IPS-15b (cell line): ENCODE measurements at regions not wholly inside any gene's neighbourhood (a gene's known extent, or its start where the extent isn't known, plus 50 kb on each side); places are given as distances from the start of the nearest gene placed in this dataset.
"Not testable (repeated sequence)": the region's sequence is repeated elsewhere in the genome, so short reads cannot be mapped to it uniquely, and the experiment has no call there.

Experiments
- H3K27me3 ChIP-seq: one replicate; pipeline ENCODE4 v1.6.1; 2013; ENCODE audit warnings: low read length; ENCODE audit not compliant: control insufficient read depth, insufficient read depth
- H3K36me3 ChIP-seq: one replicate; pipeline ENCODE4 v1.6.1; 2013; ENCODE audit warnings: low read length; ENCODE audit not compliant: control insufficient read depth, insufficient read depth
- H3K4me1 ChIP-seq: one replicate; pipeline ENCODE4 v1.6.1; 2013; ENCODE audit warnings: mild to moderate bottlenecking, low read length; ENCODE audit not compliant: control insufficient read depth, insufficient read depth
- H3K4me3 ChIP-seq: one replicate; pipeline ENCODE4 v1.5.1; 2013; ENCODE audit warnings: low read depth, low read length
- H3K9ac ChIP-seq: one replicate; pipeline ENCODE4 v1.6.1; 2013; ENCODE audit warnings: low read depth, mild to moderate bottlenecking, low read length
- H3K9me3 ChIP-seq: one replicate; pipeline ENCODE4 v1.6.1; 2013; ENCODE audit warnings: mild to moderate bottlenecking, low read length; ENCODE audit not compliant: control insufficient read depth, insufficient read depth

DNA sequence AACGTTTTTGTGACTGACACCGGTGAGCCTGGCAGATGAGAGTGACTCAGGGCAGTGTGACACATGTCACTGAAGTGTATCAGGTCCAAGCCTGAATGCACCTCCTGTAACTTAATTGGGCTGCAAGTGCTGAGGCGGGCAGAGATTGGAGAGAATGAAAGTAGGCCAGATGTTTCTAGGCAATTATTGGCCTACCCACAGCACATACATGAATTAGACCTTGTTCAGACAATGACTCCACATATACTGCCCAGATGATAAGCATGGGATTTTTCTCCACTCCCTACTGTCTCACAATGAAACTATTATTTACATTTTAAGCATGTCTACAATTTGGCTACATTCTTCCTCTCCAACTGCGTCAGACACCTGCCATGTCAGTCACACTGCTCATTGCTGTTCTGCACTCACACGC lies 187.3 kb upstream of the ZNF385D start:
- H3K36me3 ChIP-seq = no peaks in the 10 kb centered on the region
- no peak overlapping the region for H3K4me3 ChIP-seq
- H3K9ac ChIP-seq = no peak overlapping the region
- H3K4me1 ChIP-seq = no peaks in the 10 kb centered on the region
- no peaks in the 10 kb centered on the region for H3K27me3 ChIP-seq
- no peaks in the 10 kb centered on the region for H3K9me3 ChIP-seq

DNA sequence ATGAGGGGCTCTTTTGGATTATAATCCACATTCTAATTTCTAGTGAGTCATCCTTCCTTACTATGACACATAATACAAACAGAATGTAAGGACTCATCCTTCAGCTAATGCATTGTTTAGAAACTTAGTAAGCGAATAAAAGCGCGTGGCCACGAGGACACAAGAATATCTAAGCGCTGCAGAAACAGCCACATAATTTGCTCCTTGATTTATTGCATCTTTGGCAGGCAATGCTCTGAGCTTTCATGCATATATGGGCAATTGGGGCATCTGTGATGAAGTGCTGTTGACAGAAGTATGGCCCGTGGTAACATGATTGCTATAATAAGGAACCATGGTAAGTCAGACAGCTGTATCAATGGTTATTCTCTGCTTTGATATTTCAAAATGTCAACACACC lies 191.3 kb upstream of the ZNF385D start:
- H3K4me1 ChIP-seq = no peaks in the 10 kb centered on the region
- no peak overlapping the region for H3K9ac ChIP-seq
- no peaks in the 10 kb centered on the region for H3K9me3 ChIP-seq
- H3K36me3 ChIP-seq = no peaks in the 10 kb centered on the region
- no peak overlapping the region for H3K4me3 ChIP-seq
- H3K27me3 ChIP-seq = no peaks in the 10 kb centered on the region

- no peaks in the 10 kb centered on the region for H3K9me3 ChIP-seq
- no peak overlapping the region for H3K4me3 ChIP-seq
- no peaks in the 10 kb centered on the region for H3K36me3 ChIP-seq
- no peaks in the 10 kb centered on the region for H3K4me1 ChIP-seq
- no peak overlapping the region for H3K9ac ChIP-seq
- no peaks in the 10 kb centered on the region for H3K27me3 ChIP-seq
Observed at GRCh38 chr3:21944251-21944650, 193.2 kb upstream of the ZNF385D start.

DNA sequence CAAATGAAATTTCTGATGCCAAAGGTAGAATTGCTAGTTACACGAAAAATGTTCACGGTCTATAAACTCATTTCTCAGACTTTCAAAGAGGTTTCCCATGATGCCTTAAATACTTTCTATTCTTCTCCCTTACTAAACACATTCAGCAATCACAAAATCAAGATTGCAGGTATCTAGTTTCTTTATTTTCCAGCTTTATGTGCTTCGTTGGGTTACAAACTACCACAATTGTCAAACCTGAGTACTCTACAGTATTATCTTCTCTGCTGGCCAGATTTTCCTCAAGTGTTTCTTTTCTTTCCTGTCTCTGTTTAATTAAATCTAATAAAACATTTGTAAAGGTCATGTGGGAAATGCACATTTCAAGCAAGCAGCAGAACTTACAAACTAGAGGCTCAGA lies 201.8 kb upstream of the ZNF385D start:
- no peak overlapping the region for H3K4me3 ChIP-seq
- no peaks in the 10 kb centered on the region for H3K27me3 ChIP-seq
- H3K36me3 ChIP-seq = no peaks in the 10 kb centered on the region
- H3K4me1 ChIP-seq = no peaks in the 10 kb centered on the region
- H3K9me3 ChIP-seq = no peaks in the 10 kb centered on the region
- no peak overlapping the region for H3K9ac ChIP-seq

GRCh38 chr3:21954709-21955108 lies 203.7 kb upstream of the ZNF385D start:
- Histone ChIP-seq H3K9me3 (no peaks in the 10 kb centered on the region), H3K4me1 (no peaks in the 10 kb centered on the region), H3K36me3 (no peaks in the 10 kb centered on the region), H3K9ac (no peak overlapping the region), H3K27me3 (no peaks in the 10 kb centered on the region), H3K4me3 (no peak overlapping the region)

- H3K36me3 ChIP-seq = no peaks in the 10 kb centered on the region
- H3K4me3 ChIP-seq = no peak overlapping the region
- no peaks in the 10 kb centered on the region for H3K9me3 ChIP-seq
- H3K4me1 ChIP-seq = no peaks in the 10 kb centered on the region
- H3K27me3 ChIP-seq = no peaks in the 10 kb centered on the region
- H3K9ac ChIP-seq = no peak overlapping the region
Observed at GRCh38 chr3:21955406-21955805, 204.4 kb upstream of the ZNF385D start.

DNA sequence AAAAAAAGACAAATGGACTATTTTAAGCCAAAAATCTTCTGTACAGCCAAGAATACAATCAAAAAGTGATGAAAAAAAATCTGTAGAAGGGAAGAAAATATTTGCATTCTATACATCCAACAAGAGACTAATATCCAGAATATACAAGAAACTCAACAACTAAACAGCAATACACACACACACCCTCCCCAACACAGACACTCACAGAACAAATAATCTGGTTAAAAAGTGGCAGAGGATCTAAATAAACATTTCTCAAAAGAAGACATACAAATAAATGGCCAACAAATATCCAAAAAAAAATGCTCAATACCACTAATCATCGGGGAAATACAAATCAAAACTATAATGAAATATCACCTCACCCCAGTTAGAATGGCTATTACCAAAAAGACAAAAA lies 209.0 kb upstream of the ZNF385D start:
- H3K36me3 ChIP-seq = no peaks in the 10 kb centered on the region
- no peaks in the 10 kb centered on the region for H3K9me3 ChIP-seq
- H3K4me3 ChIP-seq = no peak overlapping the region
- H3K4me1 ChIP-seq = no peaks in the 10 kb centered on the region
- no peaks in the 10 kb centered on the region for H3K27me3 ChIP-seq
- H3K9ac ChIP-seq = no peak overlapping the region

- Histone ChIP-seq H3K36me3 (no peaks in the 10 kb centered on the region), H3K9me3 (no peaks in the 10 kb centered on the region), H3K4me1 (no peaks in the 10 kb centered on the region), H3K4me3 (no peak overlapping the region), H3K9ac (no peak overlapping the region), H3K27me3 (no peaks in the 10 kb centered on the region)
Observed at GRCh38 chr3:21962456-21962855, 211.4 kb upstream of the ZNF385D start.

DNA sequence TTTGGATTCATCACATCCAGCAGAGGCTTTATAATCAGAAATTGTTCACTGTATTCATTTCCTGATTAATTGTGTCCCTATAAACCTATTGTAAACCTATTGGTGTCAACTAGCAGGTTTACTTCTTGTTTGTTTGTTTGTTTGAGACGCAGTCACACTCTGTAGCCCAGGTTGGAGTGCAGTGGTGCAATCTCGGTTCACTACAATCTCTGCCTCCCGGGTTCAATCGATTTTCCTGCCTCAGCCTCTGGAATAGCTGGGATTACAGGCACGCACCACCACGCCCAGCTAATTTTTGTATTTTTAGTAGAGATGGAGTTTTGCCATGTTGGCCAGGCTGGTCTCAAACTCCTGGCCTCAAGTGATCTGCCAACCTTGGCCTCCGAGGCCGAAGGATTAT lies 215.4 kb upstream of the ZNF385D start:
- not testable (repeated sequence) for H3K4me3 ChIP-seq, H3K9me3 ChIP-seq, H3K36me3 ChIP-seq, H3K9ac ChIP-seq, H3K27me3 ChIP-seq, H3K4me1 ChIP-seq

- H3K9me3 ChIP-seq = no peaks in the 10 kb centered on the region
- H3K36me3 ChIP-seq = no peaks in the 10 kb centered on the region
- H3K27me3 ChIP-seq = no peaks in the 10 kb centered on the region
- H3K4me3 ChIP-seq = no peak overlapping the region
- no peak overlapping the region for H3K9ac ChIP-seq
- H3K4me1 ChIP-seq = no peaks in the 10 kb centered on the region
Observed at GRCh38 chr3:21979706-21980105, 228.7 kb upstream of the ZNF385D start.

DNA sequence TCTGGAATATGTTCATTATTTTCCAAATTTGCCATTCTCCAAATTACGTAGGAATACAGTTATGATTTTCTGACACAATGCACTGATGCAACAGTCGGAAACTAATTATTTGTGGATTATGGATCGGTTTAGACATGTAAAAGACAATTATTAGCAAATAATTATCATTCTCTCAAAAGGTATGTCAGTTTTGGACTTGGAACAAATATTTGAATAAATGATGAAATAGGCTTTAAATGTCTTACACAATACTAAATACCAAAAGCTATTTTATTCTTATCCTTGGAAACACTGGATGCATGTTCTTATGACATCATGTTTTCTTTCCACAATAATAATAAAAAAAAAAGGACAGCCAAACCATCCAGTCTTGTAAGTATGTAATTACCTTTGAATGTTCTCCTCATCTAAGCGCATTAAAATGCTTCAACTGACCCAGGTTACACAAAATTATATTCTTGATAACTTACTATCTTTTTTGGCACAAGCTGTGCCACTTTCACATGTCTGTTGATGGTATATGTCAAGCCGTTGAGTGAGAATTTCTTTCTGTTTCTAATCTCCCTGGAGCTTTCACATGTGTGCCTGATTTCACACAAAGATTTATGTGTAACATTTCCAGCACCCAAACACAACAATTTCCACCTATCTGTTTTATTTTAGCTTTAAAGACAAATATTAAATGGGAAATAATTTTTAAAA lies 238.5 kb upstream of the ZNF385D start:
- no peaks in the 10 kb centered on the region for H3K4me1 ChIP-seq
- no peak overlapping the region for H3K4me3 ChIP-seq
- no peaks in the 10 kb centered on the region for H3K27me3 ChIP-seq
- no peaks in the 10 kb centered on the region for H3K9me3 ChIP-seq
- H3K36me3 ChIP-seq = no peaks in the 10 kb centered on the region
- no peak overlapping the region for H3K9ac ChIP-seq

- Histone ChIP-seq H3K4me1 (no peaks in the 10 kb centered on the region), H3K9me3 (no peaks in the 10 kb centered on the region), H3K27me3 (no peaks in the 10 kb centered on the region), H3K9ac (no peak overlapping the region), H3K4me3 (no peak overlapping the region), H3K36me3 (no peaks in the 10 kb centered on the region)
Observed at GRCh38 chr3:21991061-21991460, 240.1 kb upstream of the ZNF385D start.
